ENCODE measurements at regions not wholly inside any gene's neighbourhood (a gene's known extent, or its start where the extent isn't known, plus 50 kb on each side); places are given as distances from the start of the nearest gene placed in this dataset.

DNA sequence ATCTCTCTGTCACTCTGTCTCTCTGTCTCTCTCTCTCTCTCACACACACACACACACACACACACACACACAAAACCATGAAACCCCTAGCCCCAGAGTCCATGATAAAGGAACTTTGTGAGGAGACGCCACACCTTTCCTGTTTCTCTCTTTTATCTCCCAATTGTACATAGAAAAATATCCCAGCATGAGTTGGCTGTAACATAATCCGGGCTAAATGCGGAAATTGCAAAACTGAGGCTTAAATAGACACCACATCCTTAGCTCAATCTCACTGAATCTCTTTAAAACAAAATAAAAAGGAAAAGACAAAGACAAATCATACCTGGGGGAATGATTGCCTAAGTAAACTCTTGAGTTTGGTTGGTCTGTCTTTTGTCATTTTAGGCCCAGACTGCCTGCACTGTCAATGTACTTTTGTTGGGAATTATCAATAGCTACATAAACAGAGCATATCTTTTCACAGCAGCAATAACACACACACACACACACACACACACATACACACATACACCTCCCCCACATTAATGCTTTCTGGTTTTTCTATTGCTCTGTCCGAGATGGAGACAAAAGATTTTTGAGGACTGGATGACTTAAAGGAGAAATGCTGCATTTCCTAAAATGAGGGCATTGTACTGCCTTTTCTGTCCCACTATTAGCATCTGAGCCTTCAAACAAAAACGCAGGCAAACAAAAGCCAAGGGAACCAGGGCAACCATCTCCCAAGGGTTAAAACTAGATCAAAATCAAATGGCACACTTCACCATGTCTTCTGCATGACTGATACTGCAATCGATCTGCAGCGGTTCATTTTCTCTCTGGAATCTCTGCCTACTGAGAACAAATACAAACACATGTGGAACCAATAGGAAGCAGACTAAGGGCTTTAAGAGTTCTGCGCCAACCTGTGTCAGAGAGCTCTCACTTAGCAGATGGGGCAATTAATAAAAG is 321.5 kb downstream of the NFIB start:
- TF ChIP-seq LEF1 (IDR thresholded peaks at IDR 0.05; ENCODE audit: borderline replicate concordance): no peak
- no peak for TF ChIP-seq TARDBP (IDR thresholded peaks at IDR 0.05)
- TF ChIP-seq FOXK2 (IDR thresholded peaks at IDR 0.05): no peak
- no peak for TF ChIP-seq FOXA1 (IDR thresholded peaks at IDR 0.05)
- TF ChIP-seq ELF4 (IDR thresholded peaks at IDR 0.05): no peak
- TF ChIP-seq BHLHE40 (IDR thresholded peaks at IDR 0.05; ENCODE audit: borderline replicate concordance): no peak
- TF ChIP-seq ZNF384 (IDR thresholded peaks at IDR 0.05): no peak
- no peak for TF ChIP-seq SP1 (IDR thresholded peaks at IDR 0.05)
- DNase-seq (ENCODE audit: extremely low spot score): no peak
- ChIA-PET POLR2A (interaction anchor here (1.3 kb wide), 1 partner anchor 13 kb away, joined by 6 read pairs; no protein-coding TSS in a partner anchor), CTCF (interaction anchor here (0.8 kb wide), 1 partner anchor 1326 kb away, joined by 3 read pairs; no protein-coding TSS in a partner anchor)

GRCh38 chr9:13991395-13991794 is 322.5 kb downstream of the NFIB start:
- DNase-seq (ENCODE audit: extremely low spot score): no peak
- TF ChIP-seq ZNF384 (IDR thresholded peaks at IDR 0.05) (no peak), TARDBP (IDR thresholded peaks at IDR 0.05) (no peak)
- ChIA-PET POLR2A (interaction anchor here (1.3 kb wide), 1 partner anchor 12 kb away, joined by 6 read pairs; no protein-coding TSS in a partner anchor), CTCF (no interaction called here)

- no peak for DNase-seq (ENCODE audit: extremely low spot score)
- ChIA-PET POLR2A (no interaction called here), CTCF (interaction anchor here (0.7 kb wide), 1 partner anchor 1439 kb away, joined by 3 read pairs; no protein-coding TSS in a partner anchor)
- TF ChIP-seq, protein P1, sequence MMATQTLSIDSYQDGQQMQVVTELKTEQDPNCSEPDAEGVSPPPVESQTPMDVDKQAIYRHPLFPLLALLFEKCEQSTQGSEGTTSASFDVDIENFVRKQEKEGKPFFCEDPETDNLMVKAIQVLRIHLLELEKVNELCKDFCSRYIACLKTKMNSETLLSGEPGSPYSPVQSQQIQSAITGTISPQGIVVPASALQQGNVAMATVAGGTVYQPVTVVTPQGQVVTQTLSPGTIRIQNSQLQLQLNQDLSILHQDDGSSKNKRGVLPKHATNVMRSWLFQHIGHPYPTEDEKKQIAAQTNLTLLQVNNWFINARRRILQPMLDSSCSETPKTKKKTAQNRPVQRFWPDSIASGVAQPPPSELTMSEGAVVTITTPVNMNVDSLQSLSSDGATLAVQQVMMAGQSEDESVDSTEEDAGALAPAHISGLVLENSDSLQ (IDR thresholded peaks at IDR 0.05): no peak
- TF ChIP-seq ZNF384 (IDR thresholded peaks at IDR 0.05): no peak
- TF ChIP-seq FOXA1 (IDR thresholded peaks at IDR 0.05): no peak
- TF ChIP-seq SUZ12 (IDR thresholded peaks at IDR 0.05): no peak
- no peak for TF ChIP-seq NFRKB (IDR thresholded peaks at IDR 0.05)
- TF ChIP-seq SP1 (IDR thresholded peaks at IDR 0.05): no peak
- no peak for TF ChIP-seq ELF4 (IDR thresholded peaks at IDR 0.05)
- no peak for TF ChIP-seq CTBP1 (IDR thresholded peaks at IDR 0.05; ENCODE audit: borderline replicate concordance)
- TF ChIP-seq FOXM1 (IDR thresholded peaks at IDR 0.05; ENCODE audit: borderline replicate concordance): no peak
- no peak for TF ChIP-seq FOXK2 (IDR thresholded peaks at IDR 0.05)
- TF ChIP-seq ARNT (IDR thresholded peaks at IDR 0.05): no peak
- no peak for TF ChIP-seq BHLHE40 (IDR thresholded peaks at IDR 0.05; ENCODE audit: borderline replicate concordance)
- TF ChIP-seq HDGF (IDR thresholded peaks at IDR 0.05; ENCODE audit: borderline replicate concordance): no peak
These were observed 322.9 kb downstream of the NFIB start for GRCh38 chr9:13990994-13991393.

- no peak for DNase-seq (ENCODE audit: extremely low spot score)
- CTCF ChIA-PET: interaction anchor here (0.7 kb wide), 1 partner anchor 1438 kb away, joined by 3 read pairs; no protein-coding TSS in a partner anchor
- POLR2A ChIA-PET: no interaction called here
- TF ChIP-seq LEF1 (IDR thresholded peaks at IDR 0.05; ENCODE audit: borderline replicate concordance) (no peak), ZNF384 (IDR thresholded peaks at IDR 0.05) (no peak)
These were observed 323.6 kb downstream of the NFIB start for GRCh38 chr9:13990331-13990730.

DNA sequence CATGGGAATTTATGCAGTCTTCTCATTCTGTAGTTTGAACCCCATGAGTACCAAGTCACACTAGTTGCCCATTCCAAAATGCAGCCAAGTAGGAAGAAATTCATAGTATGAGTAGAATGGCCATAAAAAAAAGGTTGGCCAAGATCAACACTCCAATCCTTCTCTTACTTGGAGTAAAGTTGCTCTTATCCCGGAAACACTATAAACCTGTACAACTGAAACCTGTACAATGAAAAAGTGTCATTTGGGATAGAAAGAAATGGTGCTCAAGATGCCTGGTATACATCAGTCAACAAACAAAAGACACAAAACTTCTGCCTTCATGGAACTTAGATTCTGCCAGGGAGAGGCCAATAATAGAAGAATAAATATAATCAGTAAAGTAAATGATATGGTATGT is 325.0 kb downstream of the NFIB start:
- CTCF ChIA-PET: no interaction called here
- no peak for DNase-seq (ENCODE audit: extremely low spot score)
- TF ChIP-seq FOXK2 (IDR thresholded peaks at IDR 0.05) (no peak), ARNT (IDR thresholded peaks at IDR 0.05) (no peak), L3MBTL2 (conservative IDR thresholded peaks at IDR 0.05) (no peak), SP1 (IDR thresholded peaks at IDR 0.05) (no peak), ELF4 (IDR thresholded peaks at IDR 0.05) (no peak), TARDBP (IDR thresholded peaks at IDR 0.05) (no peak), SUZ12 (IDR thresholded peaks at IDR 0.05) (no peak), HDGF (IDR thresholded peaks at IDR 0.05; ENCODE audit: borderline replicate concordance) (no peak), ZNF384 (IDR thresholded peaks at IDR 0.05) (no peak), BHLHE40 (IDR thresholded peaks at IDR 0.05; ENCODE audit: borderline replicate concordance) (no peak), FOXM1 (IDR thresholded peaks at IDR 0.05; ENCODE audit: borderline replicate concordance) (no peak), NFRKB (IDR thresholded peaks at IDR 0.05) (no peak), CTBP1 (IDR thresholded peaks at IDR 0.05; ENCODE audit: borderline replicate concordance) (no peak), LEF1 (IDR thresholded peaks at IDR 0.05; ENCODE audit: borderline replicate concordance) (no peak), FOXA1 (IDR thresholded peaks at IDR 0.05) (no peak)
- TF ChIP-seq, protein P1 (IDR thresholded peaks at IDR 0.05): no peak
- POLR2A ChIA-PET: no interaction called here

DNA sequence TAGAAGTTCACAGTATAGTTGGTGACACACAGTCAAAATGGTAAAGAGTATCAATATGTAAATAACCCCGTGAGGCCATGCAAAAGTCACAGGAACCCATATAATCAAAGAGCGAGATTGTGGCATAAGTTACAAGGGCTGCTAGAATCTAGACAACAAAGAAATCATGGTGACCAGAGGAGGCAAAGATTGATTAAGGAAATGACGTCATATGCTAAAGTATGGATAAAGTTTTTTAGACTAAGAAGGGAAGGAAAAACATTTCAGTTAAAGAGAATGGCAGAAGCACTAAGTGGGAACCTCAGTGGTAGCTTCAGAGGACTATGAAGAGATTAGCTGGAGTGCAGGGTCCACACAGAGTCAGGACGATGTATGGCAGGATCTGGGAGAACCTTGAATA is 330.3 kb downstream of the NFIB start:
- TF ChIP-seq FOXA1 (IDR thresholded peaks at IDR 0.05) (no peak), TARDBP (IDR thresholded peaks at IDR 0.05) (no peak), L3MBTL2 (conservative IDR thresholded peaks at IDR 0.05) (no peak)
- TF ChIP-seq, protein P1 (IDR thresholded peaks at IDR 0.05): no peak
- ChIA-PET POLR2A (no interaction called here), CTCF (interaction anchor here (0.6 kb wide), 1 partner anchor 1026 kb away, joined by 3 read pairs; no protein-coding TSS in a partner anchor)
- no peak for DNase-seq (ENCODE audit: extremely low spot score)

All from HEK293T (cell line).